ENCODE measurements at regions not wholly inside any gene's neighbourhood (a gene's known extent, or its start where the extent isn't known, plus 50 kb on each side); places are given as distances from the start of the nearest gene placed in this dataset.

DNA sequence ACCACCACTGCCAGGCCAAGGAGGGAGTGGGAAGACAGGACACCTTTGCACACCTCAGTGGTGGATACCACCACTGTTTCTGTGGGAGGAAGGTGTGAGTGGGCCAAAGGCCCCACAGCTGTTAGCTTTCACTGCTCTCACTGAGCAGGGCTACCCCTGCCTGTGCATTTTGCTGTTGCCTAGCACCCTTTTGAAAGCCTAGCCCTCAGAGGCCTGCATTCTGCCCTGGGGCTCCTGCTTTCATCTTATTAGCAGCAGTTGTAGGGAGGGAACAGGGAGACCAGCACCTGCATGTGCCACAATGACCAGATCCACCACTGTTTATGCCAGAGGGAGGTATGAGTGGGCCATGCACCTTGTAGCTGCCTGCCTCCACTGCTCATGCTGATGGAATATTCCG, 110.9 kb upstream of the C21orf91 start (continued):
- TF ChIP-seq, protein P1, sequence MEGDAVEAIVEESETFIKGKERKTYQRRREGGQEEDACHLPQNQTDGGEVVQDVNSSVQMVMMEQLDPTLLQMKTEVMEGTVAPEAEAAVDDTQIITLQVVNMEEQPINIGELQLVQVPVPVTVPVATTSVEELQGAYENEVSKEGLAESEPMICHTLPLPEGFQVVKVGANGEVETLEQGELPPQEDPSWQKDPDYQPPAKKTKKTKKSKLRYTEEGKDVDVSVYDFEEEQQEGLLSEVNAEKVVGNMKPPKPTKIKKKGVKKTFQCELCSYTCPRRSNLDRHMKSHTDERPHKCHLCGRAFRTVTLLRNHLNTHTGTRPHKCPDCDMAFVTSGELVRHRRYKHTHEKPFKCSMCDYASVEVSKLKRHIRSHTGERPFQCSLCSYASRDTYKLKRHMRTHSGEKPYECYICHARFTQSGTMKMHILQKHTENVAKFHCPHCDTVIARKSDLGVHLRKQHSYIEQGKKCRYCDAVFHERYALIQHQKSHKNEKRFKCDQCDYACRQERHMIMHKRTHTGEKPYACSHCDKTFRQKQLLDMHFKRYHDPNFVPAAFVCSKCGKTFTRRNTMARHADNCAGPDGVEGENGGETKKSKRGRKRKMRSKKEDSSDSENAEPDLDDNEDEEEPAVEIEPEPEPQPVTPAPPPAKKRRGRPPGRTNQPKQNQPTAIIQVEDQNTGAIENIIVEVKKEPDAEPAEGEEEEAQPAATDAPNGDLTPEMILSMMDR (tag by site-specific recombination; IDR thresholded peaks at IDR 0.05), result no peak
- TF ChIP-seq ZNF610 (tag by site-specific recombination; IDR thresholded peaks at IDR 0.05; ENCODE audit: borderline replicate concordance) (no peak), ZNF23 (tag by site-specific recombination; IDR thresholded peaks at IDR 0.05; ENCODE audit: borderline replicate concordance) (no peak)

DNA sequence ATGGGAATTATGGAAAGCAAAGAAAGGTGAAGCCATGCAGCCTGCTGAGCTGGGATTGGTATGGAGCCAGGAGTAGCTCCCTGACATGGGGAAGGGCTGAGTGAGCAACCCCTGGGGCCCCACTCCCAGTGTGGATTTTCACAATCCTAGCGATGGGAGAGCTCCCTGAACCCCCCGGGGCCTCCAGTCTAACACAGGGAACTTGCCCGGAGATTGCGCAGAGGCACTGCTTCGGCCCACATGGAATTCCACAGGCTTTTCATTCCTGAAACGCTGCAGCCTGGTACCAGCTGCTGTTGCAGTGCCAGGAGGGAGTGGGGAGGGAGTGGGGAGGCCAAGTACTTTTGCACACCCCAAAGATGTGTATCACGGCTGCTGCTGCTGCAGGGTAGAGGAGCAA, 110.4 kb upstream of the C21orf91 start:
- Histone ChIP-seq H3K4me3 (ENCODE audit: low read depth, low read length) (no peak overlapping the region), H3K27ac (ENCODE audit: extremely low read depth, low read depth, low read length) (no peak overlapping the region), H3K9me3 (ENCODE audit: control insufficient read depth, insufficient read depth, low read depth, low read length) (no peaks in the 10 kb centered on the region), H3K36me3 (ENCODE audit: control insufficient read depth in 2 of 2, insufficient read depth in 1 of 2, low read length in 2 of 2) (no peaks in the 10 kb centered on the region), H3K4me1 (ENCODE audit: control insufficient read depth, insufficient read depth, low read length) (no peaks in the 10 kb centered on the region)
- TF ChIP-seq ZNF211 (tag by site-specific recombination; IDR thresholded peaks at IDR 0.05; ENCODE audit: low read depth) (no peak), ZXDB (tag by site-specific recombination; IDR thresholded peaks at IDR 0.05) (no peak), ZNF112 (tag by site-specific recombination; IDR thresholded peaks at IDR 0.05) (no peak), PRDM10 (tag by site-specific recombination; IDR thresholded peaks at IDR 0.05) (no peak)
- TF ChIP-seq, protein P2, sequence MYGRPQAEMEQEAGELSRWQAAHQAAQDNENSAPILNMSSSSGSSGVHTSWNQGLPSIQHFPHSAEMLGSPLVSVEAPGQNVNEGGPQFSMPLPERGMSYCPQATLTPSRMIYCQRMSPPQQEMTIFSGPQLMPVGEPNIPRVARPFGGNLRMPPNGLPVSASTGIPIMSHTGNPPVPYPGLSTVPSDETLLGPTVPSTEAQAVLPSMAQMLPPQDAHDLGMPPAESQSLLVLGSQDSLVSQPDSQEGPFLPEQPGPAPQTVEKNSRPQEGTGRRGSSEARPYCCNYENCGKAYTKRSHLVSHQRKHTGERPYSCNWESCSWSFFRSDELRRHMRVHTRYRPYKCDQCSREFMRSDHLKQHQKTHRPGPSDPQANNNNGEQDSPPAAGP (tag by site-specific recombination; IDR thresholded peaks at IDR 0.05), result no peak
- ChIA-PET CTCF (interaction anchor here (0.9 to 1.4 kb wide), 2 partner anchors 19 to 251 kb away, joined by 3 to 4 read pairs; no protein-coding TSS in a partner anchor), POLR2A (no interaction called here)

DNA sequence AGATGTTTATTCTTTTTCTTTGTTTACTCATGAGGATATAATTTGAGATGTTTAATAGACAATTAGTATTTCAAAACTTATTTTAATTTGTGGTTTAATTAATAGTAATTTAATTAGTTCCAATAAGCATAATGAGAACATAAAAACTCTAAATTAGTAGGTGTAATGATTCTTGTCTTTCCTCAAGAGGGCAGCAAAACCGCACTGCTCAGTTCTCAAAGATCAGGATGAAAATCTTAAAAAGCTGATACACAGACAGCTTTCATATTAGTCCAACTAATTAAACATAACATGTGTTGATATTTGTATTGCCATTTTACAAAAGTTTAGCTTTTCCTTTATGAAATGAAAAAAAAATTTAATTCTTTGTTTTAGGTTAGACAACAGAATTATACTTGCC, 106.7 kb upstream of the C21orf91 start:
- no peaks in the 10 kb centered on the region for H3K36me3 ChIP-seq (ENCODE audit: control insufficient read depth in 2 of 2, insufficient read depth in 1 of 2, low read length in 2 of 2)
- no peaks in the 10 kb centered on the region for H3K9me3 ChIP-seq (ENCODE audit: control insufficient read depth, insufficient read depth, low read depth, low read length)
- POLR2A ChIA-PET, result interaction anchor here (0.7 kb wide), 1 partner anchor 221 kb away, joined by 5 read pairs; no protein-coding TSS in a partner anchor
- no peaks in the 10 kb centered on the region for H3K4me1 ChIP-seq (ENCODE audit: control insufficient read depth, insufficient read depth, low read length)
- no peak overlapping the region for H3K27ac ChIP-seq (ENCODE audit: extremely low read depth, low read depth, low read length)
- CTCF ChIA-PET, result interaction anchor here (0.5 to 5.6 kb wide), 39 partner anchors 10 to 1011 kb away, joined by 3 to 84 read pairs (median 5); no protein-coding TSS in a partner anchor
- no peak for TF ChIP-seq ZNF211 (tag by site-specific recombination; IDR thresholded peaks at IDR 0.05; ENCODE audit: low read depth)
- TF ChIP-seq ZBTB17 (tag by site-specific recombination; IDR thresholded peaks at IDR 0.05), result no peak
- TF ChIP-seq, protein P3, sequence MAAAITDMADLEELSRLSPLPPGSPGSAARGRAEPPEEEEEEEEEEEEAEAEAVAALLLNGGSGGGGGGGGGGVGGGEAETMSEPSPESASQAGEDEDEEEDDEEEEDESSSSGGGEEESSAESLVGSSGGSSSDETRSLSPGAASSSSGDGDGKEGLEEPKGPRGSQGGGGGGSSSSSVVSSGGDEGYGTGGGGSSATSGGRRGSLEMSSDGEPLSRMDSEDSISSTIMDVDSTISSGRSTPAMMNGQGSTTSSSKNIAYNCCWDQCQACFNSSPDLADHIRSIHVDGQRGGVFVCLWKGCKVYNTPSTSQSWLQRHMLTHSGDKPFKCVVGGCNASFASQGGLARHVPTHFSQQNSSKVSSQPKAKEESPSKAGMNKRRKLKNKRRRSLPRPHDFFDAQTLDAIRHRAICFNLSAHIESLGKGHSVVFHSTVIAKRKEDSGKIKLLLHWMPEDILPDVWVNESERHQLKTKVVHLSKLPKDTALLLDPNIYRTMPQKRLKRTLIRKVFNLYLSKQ (tag by site-specific recombination; IDR thresholded peaks at IDR 0.05; ENCODE audit: borderline replicate concordance), result no peak
- TF ChIP-seq, protein P4, sequence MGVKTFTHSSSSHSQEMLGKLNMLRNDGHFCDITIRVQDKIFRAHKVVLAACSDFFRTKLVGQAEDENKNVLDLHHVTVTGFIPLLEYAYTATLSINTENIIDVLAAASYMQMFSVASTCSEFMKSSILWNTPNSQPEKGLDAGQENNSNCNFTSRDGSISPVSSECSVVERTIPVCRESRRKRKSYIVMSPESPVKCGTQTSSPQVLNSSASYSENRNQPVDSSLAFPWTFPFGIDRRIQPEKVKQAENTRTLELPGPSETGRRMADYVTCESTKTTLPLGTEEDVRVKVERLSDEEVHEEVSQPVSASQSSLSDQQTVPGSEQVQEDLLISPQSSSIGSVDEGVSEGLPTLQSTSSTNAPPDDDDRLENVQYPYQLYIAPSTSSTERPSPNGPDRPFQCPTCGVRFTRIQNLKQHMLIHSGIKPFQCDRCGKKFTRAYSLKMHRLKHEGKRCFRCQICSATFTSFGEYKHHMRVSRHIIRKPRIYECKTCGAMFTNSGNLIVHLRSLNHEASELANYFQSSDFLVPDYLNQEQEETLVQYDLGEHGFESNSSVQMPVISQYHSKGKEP (tag by site-specific recombination; IDR thresholded peaks at IDR 0.05), result no peak
- TF ChIP-seq BCL11A (tag by site-specific recombination; IDR thresholded peaks at IDR 0.05; ENCODE audit: low read depth), result no peak
- no peak for TF ChIP-seq ZBTB11 (tag by site-specific recombination; conservative IDR thresholded peaks at IDR 0.05; ENCODE audit: low read depth)
- H3K4me3 ChIP-seq (ENCODE audit: low read depth, low read length), result no peak overlapping the region
